KMS-11 (cell line): ENCODE measurements at regions not wholly inside any gene's neighbourhood (a gene's known extent, or its start where the extent isn't known, plus 50 kb on each side); places are given as distances from the start of the nearest gene placed in this dataset.

Source experiments
- H2AFZ ChIP-seq: fragments of 200-600 bp; sonication (generic); 2 replicates; pipeline ENCODE4 v1.6.1; 2016; ENCODE audit warnings: antibody characterized with exemption, mixed run types, low read depth
- H3K27ac ChIP-seq: fragments of 200-600 bp; sonication (generic); 2 replicates; pipeline ENCODE4 v1.6.1; 2016; ENCODE audit warnings: mild to moderate bottlenecking, mixed run types
- H3K27me3 ChIP-seq: fragments of 200-600 bp; sonication (generic); 2 replicates; pipeline ENCODE4 v1.6.1; 2017; ENCODE audit warnings: mild to moderate bottlenecking, low read depth, mixed run types, moderate library complexity; ENCODE audit not compliant: insufficient read depth
- H3K36me3 ChIP-seq: fragments of 200-600 bp; sonication (generic); 2 replicates; pipeline ENCODE4 v1.6.1; 2017; ENCODE audit warnings: mild to moderate bottlenecking, mixed run types; ENCODE audit not compliant: insufficient read depth
- H3K4me1 ChIP-seq: fragments of 200-600 bp; sonication (generic); 2 replicates; pipeline ENCODE4 v1.6.1; 2016; ENCODE audit warnings: mild to moderate bottlenecking, low read depth, mixed run types; ENCODE audit not compliant: poor library complexity, severe bottlenecking
- H3K4me2 ChIP-seq: fragments of 200-600 bp; sonication (generic); 2 replicates; pipeline ENCODE4 v1.7.0; 2016; ENCODE audit warnings: mild to moderate bottlenecking, mixed run types
- H3K4me3 ChIP-seq: fragments of 200-600 bp; sonication (generic); IDR thresholded peaks from 2 replicates; pipeline ENCODE4 v1.6.1; 2017; ENCODE audit warnings: low read depth, low read length, mixed read lengths; ENCODE audit not compliant: insufficient read depth
- H3K79me2 ChIP-seq: fragments of 200-600 bp; sonication (generic); 2 replicates; pipeline ENCODE4 v1.6.1; 2016; ENCODE audit warnings: low read depth, mixed run types; ENCODE audit not compliant: insufficient read depth
- H3K9ac ChIP-seq: fragments of 200-600 bp; sonication (generic); 2 replicates; pipeline ENCODE4 v1.6.1; 2016; ENCODE audit warnings: mild to moderate bottlenecking, mixed run types
- H4K20me1 ChIP-seq: fragments of 200-600 bp; sonication (generic); 2 replicates; pipeline ENCODE4 v1.6.1; 2016; ENCODE audit warnings: mild to moderate bottlenecking, mixed run types; ENCODE audit not compliant: insufficient read depth
- CTCF ChIP-seq: fragments of 200-600 bp; sonication (generic); conservative IDR thresholded peaks from 2 replicates; pipeline ENCODE4 v1.6.1; 2017; ENCODE audit warnings: low read depth, mild to moderate bottlenecking, antibody characterized with exemption, low read length, moderate library complexity, mixed read lengths

DNA sequence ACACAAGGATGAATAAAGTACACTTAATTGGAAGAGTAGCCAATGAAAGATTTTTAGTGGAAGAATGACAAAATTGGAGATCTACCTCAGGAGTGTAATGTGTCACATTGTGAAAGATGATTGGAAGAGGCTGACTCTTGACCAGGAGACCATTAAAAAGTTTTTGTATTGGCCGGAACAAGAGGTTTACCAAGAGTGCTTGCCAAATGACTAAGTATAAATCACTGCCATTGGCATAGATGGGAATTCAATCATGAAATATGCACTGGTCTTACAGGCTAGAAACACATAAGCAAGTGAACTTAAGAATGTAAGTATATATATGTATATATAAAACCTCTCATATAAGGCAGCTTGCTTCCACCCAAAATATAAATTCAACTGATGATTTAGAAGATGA, 58.7 kb upstream of the TFEC start:
- Histone ChIP-seq H3K36me3 (no peaks in the 10 kb centered on the region), H3K27ac (no peak overlapping the region), H3K9ac (no peak overlapping the region), H3K4me2 (no peak overlapping the region), H4K20me1 (no peaks in the 10 kb centered on the region), H3K4me3 (no peak overlapping the region), H2AFZ (no peak overlapping the region), H3K79me2 (no peaks in the 10 kb centered on the region), H3K4me1 (peaks cover 9% of the 10 kb centered on the region), H3K27me3 (no peaks in the 10 kb centered on the region)
- no peak for TF ChIP-seq CTCF

DNA sequence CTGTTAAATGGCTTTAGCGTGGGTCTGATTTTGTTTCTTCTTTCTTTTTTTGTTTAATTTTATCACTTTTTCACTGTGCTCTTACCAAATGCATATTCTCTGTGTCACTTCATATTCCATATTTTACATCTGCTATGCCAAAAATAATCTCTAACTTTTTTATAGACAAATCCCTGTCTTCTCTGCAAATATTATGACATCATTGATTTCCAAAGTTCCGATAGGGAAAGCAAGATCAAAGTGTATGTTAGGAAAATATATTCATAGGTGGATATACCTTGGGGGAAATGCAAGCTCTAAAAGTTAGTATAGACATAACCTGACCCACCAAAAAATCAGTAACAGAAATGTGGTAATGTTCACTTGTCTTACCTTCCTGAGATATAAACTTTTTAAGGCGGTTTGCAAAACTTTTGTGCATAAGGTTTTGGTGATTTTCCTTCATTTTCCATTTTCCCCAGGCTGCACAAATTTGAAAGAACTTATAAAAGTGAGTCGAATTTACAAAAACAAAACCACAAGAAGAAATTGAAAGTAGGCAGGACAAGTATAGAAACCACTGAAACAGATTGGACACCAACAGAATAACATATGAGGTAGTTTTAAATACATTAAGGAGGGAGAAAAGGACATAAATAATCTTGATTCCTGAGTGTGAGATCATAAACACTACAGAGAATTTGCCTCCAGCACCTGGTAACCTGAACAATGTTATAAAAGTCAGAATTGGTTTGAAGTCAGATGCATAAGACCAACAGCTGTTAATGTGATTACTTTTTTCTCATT, 63.1 kb upstream of the TFEC start:
- Histone ChIP-seq H3K27me3 (no peaks in the 10 kb centered on the region), H3K79me2 (no peaks in the 10 kb centered on the region), H2AFZ (no peak overlapping the region), H3K9ac (no peak overlapping the region), H3K4me2 (peak overlapping the region; percentile 1; the same call in 1 of the 2 replicates), H3K4me3 (no peak overlapping the region), H4K20me1 (no peaks in the 10 kb centered on the region), H3K4me1 (peaks cover 10% of the 10 kb centered on the region), H3K36me3 (no peaks in the 10 kb centered on the region), H3K27ac (no peak overlapping the region)
- TF ChIP-seq CTCF: no peak

- TF ChIP-seq CTCF: no peak
- Histone ChIP-seq H3K79me2 (no peaks in the 10 kb centered on the region), H4K20me1 (no peaks in the 10 kb centered on the region)
These were observed 64.8 kb upstream of the TFEC start for GRCh38 chr7:116095396-116095795.

DNA sequence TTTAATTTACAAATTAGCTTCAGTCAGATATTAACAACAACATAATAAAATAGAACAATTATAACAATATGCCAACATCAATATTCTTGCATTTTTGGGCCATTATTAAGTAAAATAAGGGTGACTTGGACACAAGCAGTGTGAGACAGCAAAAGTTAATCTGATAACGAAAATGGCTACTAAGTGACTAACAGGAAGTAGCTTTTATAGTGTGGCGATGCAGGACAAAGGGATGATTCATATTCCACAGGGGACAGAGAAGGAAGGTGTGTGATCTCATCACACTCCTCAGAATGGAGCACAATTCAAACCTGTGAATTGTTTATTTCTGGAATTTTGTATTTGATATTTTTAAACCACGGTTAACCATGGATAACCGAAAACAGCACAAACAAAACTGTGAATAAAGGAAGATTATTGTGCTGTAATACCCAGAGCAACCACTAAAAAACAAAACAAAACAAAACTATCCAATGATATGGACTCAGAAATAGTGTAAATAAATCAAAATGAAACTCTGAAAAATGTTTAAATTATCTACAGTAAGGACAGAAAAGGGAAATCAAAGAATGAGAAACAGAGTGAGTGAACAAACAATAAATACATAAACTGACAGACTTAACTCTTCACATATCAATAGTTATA, 66.9 kb upstream of the TFEC start:
- Histone ChIP-seq H4K20me1 (no peaks in the 10 kb centered on the region), H3K27me3 (no peaks in the 10 kb centered on the region), H3K79me2 (no peaks in the 10 kb centered on the region), H3K4me2 (no peak overlapping the region), H3K27ac (no peak overlapping the region), H3K9ac (no peak overlapping the region), H3K4me1 (peaks cover 10% of the 10 kb centered on the region), H3K4me3 (no peak overlapping the region), H2AFZ (no peak overlapping the region), H3K36me3 (no peaks in the 10 kb centered on the region)
- TF ChIP-seq CTCF: no peak

More at GRCh38 chr7:116095396-116095795, 64.8 kb upstream of the TFEC start:
- H2AFZ ChIP-seq: no peak overlapping the region
- H3K4me2 ChIP-seq: no peak overlapping the region
- no peaks in the 10 kb centered on the region for H3K36me3 ChIP-seq
- no peak overlapping the region for H3K4me3 ChIP-seq
- no peaks in the 10 kb centered on the region for H3K27me3 ChIP-seq
- H3K27ac ChIP-seq: no peak overlapping the region
- peaks cover 10% of the 10 kb centered on the region for H3K4me1 ChIP-seq
- H3K9ac ChIP-seq: no peak overlapping the region
